Kidney epithelial cell (primary cell): ENCODE measurements at regions not wholly inside any gene's neighbourhood (a gene's known extent, or its start where the extent isn't known, plus 50 kb on each side); places are given as distances from the start of the nearest gene placed in this dataset.

Source experiments
- DNase-seq: peaks from one replicate; pipeline ENCODE4 v3.0.0-alpha.2; 2010; ENCODE audit warnings: low read depth
- H3K27me3 ChIP-seq: 2 replicates; pipeline ENCODE4 v1.6.0; 2011; ENCODE audit warnings: low read length; ENCODE audit not compliant: control insufficient read depth, insufficient read depth
- H3K36me3 ChIP-seq: 2 replicates; pipeline ENCODE4 v1.5.1; 2011; ENCODE audit warnings: low read length; ENCODE audit not compliant: control insufficient read depth, insufficient read depth
- H3K4me3 ChIP-seq: 2 replicates; pipeline ENCODE4 v1.5.1; 2011; ENCODE audit warnings: low read depth, mild to moderate bottlenecking, control low read depth, low read length
- TF ChIP-seq, protein P1 (sequence below): IDR thresholded peaks from 2 replicates; pipeline ENCODE4 v1.5.1; 2011; ENCODE audit warnings: mild to moderate bottlenecking, moderate library complexity, low read length, control low read depth, inconsistent platforms; ENCODE audit not compliant: insufficient read depth, poor library complexity, severe bottlenecking

DNA sequence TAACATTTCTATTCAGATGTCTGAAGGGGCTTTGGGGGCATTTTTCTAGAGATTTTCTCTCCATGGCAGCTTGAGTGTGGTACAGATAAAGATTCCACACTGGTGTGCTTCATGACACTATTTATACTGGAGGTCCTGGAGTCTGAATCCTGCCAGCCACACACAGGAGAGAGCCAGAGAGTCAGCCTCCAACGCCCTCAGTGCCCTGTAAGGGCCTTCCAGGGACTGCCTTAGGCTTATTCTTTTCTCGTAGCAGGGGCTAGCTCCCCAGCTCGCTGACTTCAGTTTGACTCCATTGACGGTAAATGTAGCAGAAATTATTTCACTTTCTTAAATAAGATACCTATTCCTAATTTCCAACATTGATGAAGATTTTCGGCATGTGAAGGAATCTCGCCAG lies 100.9 kb downstream of the VSTM2A start:
- TF ChIP-seq, protein P1, sequence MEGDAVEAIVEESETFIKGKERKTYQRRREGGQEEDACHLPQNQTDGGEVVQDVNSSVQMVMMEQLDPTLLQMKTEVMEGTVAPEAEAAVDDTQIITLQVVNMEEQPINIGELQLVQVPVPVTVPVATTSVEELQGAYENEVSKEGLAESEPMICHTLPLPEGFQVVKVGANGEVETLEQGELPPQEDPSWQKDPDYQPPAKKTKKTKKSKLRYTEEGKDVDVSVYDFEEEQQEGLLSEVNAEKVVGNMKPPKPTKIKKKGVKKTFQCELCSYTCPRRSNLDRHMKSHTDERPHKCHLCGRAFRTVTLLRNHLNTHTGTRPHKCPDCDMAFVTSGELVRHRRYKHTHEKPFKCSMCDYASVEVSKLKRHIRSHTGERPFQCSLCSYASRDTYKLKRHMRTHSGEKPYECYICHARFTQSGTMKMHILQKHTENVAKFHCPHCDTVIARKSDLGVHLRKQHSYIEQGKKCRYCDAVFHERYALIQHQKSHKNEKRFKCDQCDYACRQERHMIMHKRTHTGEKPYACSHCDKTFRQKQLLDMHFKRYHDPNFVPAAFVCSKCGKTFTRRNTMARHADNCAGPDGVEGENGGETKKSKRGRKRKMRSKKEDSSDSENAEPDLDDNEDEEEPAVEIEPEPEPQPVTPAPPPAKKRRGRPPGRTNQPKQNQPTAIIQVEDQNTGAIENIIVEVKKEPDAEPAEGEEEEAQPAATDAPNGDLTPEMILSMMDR: no peak
- H3K4me3 ChIP-seq: no peak overlapping the region
- no peaks in the 10 kb centered on the region for H3K36me3 ChIP-seq
- no peaks in the 10 kb centered on the region for H3K27me3 ChIP-seq
- DNase-seq: no peak

GRCh38 chr7:54637712-54638396 lies 95.7 kb downstream of the VSTM2A start:
- TF ChIP-seq, protein P1: no peak
- Histone ChIP-seq H3K36me3 (no peaks in the 10 kb centered on the region), H3K4me3 (no peak overlapping the region), H3K27me3 (no peaks in the 10 kb centered on the region)
- no peak for DNase-seq

- Histone ChIP-seq H3K4me3 (no peak overlapping the region), H3K36me3 (no peaks in the 10 kb centered on the region), H3K27me3 (no peaks in the 10 kb centered on the region)
- no peak for DNase-seq
- TF ChIP-seq, protein P1: no peak
Measured at GRCh38 chr7:54632696-54633095, 90.5 kb downstream of the VSTM2A start.

- Histone ChIP-seq H3K36me3 (no peaks in the 10 kb centered on the region), H3K27me3 (no peaks in the 10 kb centered on the region), H3K4me3 (no peak overlapping the region)
- no peak for DNase-seq
- TF ChIP-seq, protein P1: no peak
Measured at GRCh38 chr7:54629771-54630170, 87.6 kb downstream of the VSTM2A start.

DNA sequence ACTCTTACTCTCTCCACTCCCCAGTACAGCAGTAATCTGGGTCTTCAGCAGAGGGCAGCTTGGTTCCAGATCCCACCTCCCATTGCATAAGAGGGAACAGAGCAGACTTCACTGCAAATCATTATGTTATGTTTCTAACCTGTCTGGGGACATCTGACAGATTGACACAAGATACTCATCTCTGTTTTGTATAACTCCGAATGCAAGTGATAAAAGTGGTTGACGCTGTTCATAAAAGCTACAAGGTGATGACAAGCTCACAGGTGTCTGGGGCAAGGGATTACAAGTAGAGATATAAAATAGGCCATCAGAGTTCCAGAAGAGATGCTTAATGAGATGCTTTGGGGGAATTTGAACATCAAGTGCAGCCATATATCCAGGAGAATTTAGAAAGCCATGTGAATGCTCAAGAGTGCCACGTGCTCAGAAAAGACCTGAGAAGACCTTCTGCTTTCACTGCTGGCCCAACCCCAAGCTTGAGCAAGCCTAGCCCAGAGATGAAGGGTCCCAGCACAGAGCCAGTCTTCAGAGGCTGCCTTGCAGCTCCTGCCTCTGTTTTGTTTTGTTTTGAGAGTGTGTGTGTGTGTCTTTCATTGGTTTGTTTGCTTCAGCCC lies 80.6 kb downstream of the VSTM2A start:
- TF ChIP-seq, protein P1: no peak
- no peak for DNase-seq
- H3K27me3 ChIP-seq: no peaks in the 10 kb centered on the region
- no peak overlapping the region for H3K4me3 ChIP-seq
- no peaks in the 10 kb centered on the region for H3K36me3 ChIP-seq
